Fibroblast of lung (primary cell): ENCODE measurements at regions not wholly inside any gene's neighbourhood (a gene's known extent, or its start where the extent isn't known, plus 50 kb on each side); places are given as distances from the start of the nearest gene placed in this dataset.
"Not testable (repeated sequence)": the region's sequence is repeated elsewhere in the genome, so short reads cannot be mapped to it uniquely, and the experiment has no call there.

Source experiments
- DNase-seq, 2 donors: peaks; one replicate each; pipeline versions ENCODE4 v3.0.0 to v3.0.0-alpha.2; 2010; ENCODE audit warnings: low read depth in 2 of 2
- H2AFZ ChIP-seq: 2 replicates; pipeline ENCODE4 v1.5.1; 2012; ENCODE audit warnings: low read length, control low read depth, inconsistent platforms
- H3K27ac ChIP-seq: 2 replicates; pipeline ENCODE4 v1.5.1; 2011; ENCODE audit warnings: low read length, control low read depth; ENCODE audit not compliant: insufficient read depth
- H3K27me3 ChIP-seq: 2 replicates; pipeline ENCODE4 v1.5.1; 2011; ENCODE audit warnings: mild to moderate bottlenecking, low read length; ENCODE audit not compliant: control insufficient read depth, insufficient read depth
- H3K36me3 ChIP-seq: 2 replicates; pipeline ENCODE4 v1.5.1; 2011; ENCODE audit warnings: low read length; ENCODE audit not compliant: control insufficient read depth, insufficient read depth
- H3K4me1 ChIP-seq: 2 replicates; pipeline ENCODE4 v1.5.1; 2011; ENCODE audit warnings: low read length; ENCODE audit not compliant: control insufficient read depth, insufficient read depth; ENCODE audit errors: extremely low read depth
- H3K4me2 ChIP-seq: 2 replicates; pipeline ENCODE4 v1.5.1; 2011; ENCODE audit warnings: low read length, control low read depth; ENCODE audit not compliant: insufficient read depth; ENCODE audit errors: extremely low read depth
- H3K4me3 ChIP-seq, 4 experiments: fragments of 200-600 bp in 1 of 4; sonication (generic) in 1 of 4; replicated peaks in 1 of 4; 2 replicates each; pipeline ENCODE4 v1.5.1; 2011 to 2016; ENCODE audit warnings: low read length in 4 of 4, low read depth in 3 of 4, mild to moderate bottlenecking in 3 of 4, control low read depth in 2 of 4, inconsistent platforms in 1 of 4, mixed read lengths in 1 of 4; ENCODE audit not compliant: insufficient read depth in 1 of 4; ENCODE audit errors: control extremely low read depth in 1 of 4
- H3K79me2 ChIP-seq: 2 replicates; pipeline ENCODE4 v1.5.1; 2012; ENCODE audit warnings: mild to moderate bottlenecking, low read length, inconsistent platforms; ENCODE audit not compliant: control insufficient read depth, insufficient read depth
- H3K9ac ChIP-seq: 2 replicates; pipeline ENCODE4 v1.5.1; 2011; ENCODE audit warnings: mild to moderate bottlenecking, low read length, control low read depth; ENCODE audit not compliant: insufficient read depth
- H3K9me3 ChIP-seq: 2 replicates; pipeline ENCODE4 v1.5.1; 2012; ENCODE audit warnings: low read depth, low read length; ENCODE audit not compliant: control insufficient read depth, insufficient read depth
- H4K20me1 ChIP-seq: 2 replicates; pipeline ENCODE4 v1.5.1; 2011; ENCODE audit warnings: low read length; ENCODE audit not compliant: control insufficient read depth, insufficient read depth; ENCODE audit errors: extremely low read depth
- CTCF ChIP-seq, 2 donors: IDR thresholded peaks in 1 of 2; conservative IDR thresholded peaks in 1 of 2; 1 replicate in 1 of 2; 2 replicates in 1 of 2; pipeline ENCODE4 v1.5.1; 2011 to 2012; ENCODE audit warnings: low read length in 2 of 2, control low read depth in 1 of 2, inconsistent platforms in 1 of 2, low read depth in 1 of 2, mild to moderate bottlenecking in 1 of 2
- EZH2 ChIP-seq: IDR thresholded peaks from 2 replicates; pipeline ENCODE4 v1.5.1; 2012; ENCODE audit warnings: low read length, control low read depth, mild to moderate bottlenecking; ENCODE audit errors: missing control alignments

DNA sequence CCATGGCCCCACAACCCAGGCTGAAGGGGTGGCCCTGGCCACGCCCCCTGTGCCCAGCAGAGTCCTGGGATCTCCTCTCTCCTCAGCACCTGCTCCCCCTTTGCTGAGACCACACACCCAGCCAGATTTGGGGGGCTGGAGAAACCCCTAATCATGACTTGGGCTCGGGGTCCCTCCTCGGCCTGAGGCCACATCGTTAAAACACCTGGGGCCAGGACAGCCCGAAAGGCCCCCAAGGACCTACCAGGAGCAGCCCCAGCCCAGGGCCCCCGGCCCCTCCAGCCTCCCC, 116.7 kb downstream of the FAM53A start:
- no peak for DNase-seq
- no peak for TF ChIP-seq EZH2
- no peak for TF ChIP-seq CTCF (conservative IDR thresholded peaks at IDR 0.05 in 1 of 2, IDR thresholded peaks at IDR 0.05 in 1 of 2; ENCODE audit: low read depth in 1 of 2, low read length in 2 of 2)
- no peak overlapping the region for H3K27ac ChIP-seq
- H3K4me2 ChIP-seq: no peak overlapping the region
- no peaks in the 10 kb centered on the region for H3K9me3 ChIP-seq
- no peak overlapping the region for H3K4me3 ChIP-seq
- no peaks in the 10 kb centered on the region for H3K36me3 ChIP-seq
- H2AFZ ChIP-seq: no peak overlapping the region
- H4K20me1 ChIP-seq: no peaks in the 10 kb centered on the region
- no peak overlapping the region for H3K9ac ChIP-seq
- H3K27me3 ChIP-seq: peaks cover 5% of the 10 kb centered on the region
- no peaks in the 10 kb centered on the region for H3K79me2 ChIP-seq
- H3K4me1 ChIP-seq: no peaks in the 10 kb centered on the region

GRCh38 chr4:1566838-1567518, 117.1 kb downstream of the FAM53A start:
- DNase-seq: no peak
- no peaks in the 10 kb centered on the region for H3K9me3 ChIP-seq
- H3K4me2 ChIP-seq: no peak overlapping the region
- H3K9ac ChIP-seq: no peak overlapping the region
- H3K27ac ChIP-seq: no peak overlapping the region
- H3K36me3 ChIP-seq: no peaks in the 10 kb centered on the region
- no peaks in the 10 kb centered on the region for H3K79me2 ChIP-seq
- H3K27me3 ChIP-seq: peaks cover 5% of the 10 kb centered on the region
- no peak overlapping the region for H2AFZ ChIP-seq
- no peaks in the 10 kb centered on the region for H3K4me1 ChIP-seq
- H4K20me1 ChIP-seq: no peaks in the 10 kb centered on the region
- no peak overlapping the region for H3K4me3 ChIP-seq
- TF ChIP-seq CTCF (conservative IDR thresholded peaks at IDR 0.05 in 1 of 2, IDR thresholded peaks at IDR 0.05 in 1 of 2; ENCODE audit: low read depth in 1 of 2, low read length in 2 of 2): no peak
- TF ChIP-seq EZH2: no peak

DNA sequence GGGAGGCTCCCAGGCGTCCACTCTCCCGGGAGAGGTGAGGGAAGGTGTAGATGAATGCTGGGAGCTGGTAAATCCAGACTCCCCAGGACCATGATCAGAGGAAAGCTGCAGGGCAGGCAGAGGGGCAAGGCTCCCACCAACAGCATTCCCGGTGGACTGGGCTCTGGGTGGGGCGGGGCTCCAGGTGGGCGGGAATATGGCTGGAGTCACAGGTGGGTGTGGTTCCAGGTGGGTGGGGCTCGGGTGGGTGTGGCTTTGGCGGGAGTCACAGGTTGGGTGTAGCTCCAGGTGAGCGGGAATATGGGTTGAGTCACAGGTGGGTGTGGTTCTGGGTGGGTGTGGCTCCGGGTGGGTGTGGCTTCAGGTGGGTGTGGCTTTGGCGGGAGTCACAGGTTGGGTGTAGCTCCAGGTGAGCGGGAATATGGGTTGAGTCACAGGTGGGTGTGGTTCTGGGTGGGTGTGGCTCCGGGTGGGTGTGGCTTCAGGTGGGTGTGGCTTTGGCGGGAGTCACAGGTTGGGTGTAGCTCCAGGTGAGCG, 117.7 kb downstream of the FAM53A start:
- not testable (repeated sequence) for H3K4me2 ChIP-seq, H3K27ac ChIP-seq, H3K4me3 ChIP-seq, H3K9me3 ChIP-seq, H3K9ac ChIP-seq, H3K27me3 ChIP-seq, H4K20me1 ChIP-seq, DNase-seq, H2AFZ ChIP-seq, H3K36me3 ChIP-seq, H3K79me2 ChIP-seq, H3K4me1 ChIP-seq
